ENCODE measurements at regions not wholly inside any gene's neighbourhood (a gene's known extent, or its start where the extent isn't known, plus 50 kb on each side); places are given as distances from the start of the nearest gene placed in this dataset.

GRCh38 chr3:31254483-31254882 is 278.2 kb upstream of the STT3B start:
- Histone ChIP-seq H2AFZ (ENCODE audit: low read length) (no peak overlapping the region), H2BK12ac (ENCODE audit: insufficient read length, low read depth, low read length) (no peak overlapping the region), H3K4me2 (ENCODE audit: insufficient read depth, insufficient read length, low read length) (no peak overlapping the region), H2BK15ac (ENCODE audit: low read depth, low read length) (no peak overlapping the region), H3K27ac (ENCODE audit: insufficient read length, low read depth, low read length) (no peak overlapping the region), H3K79me2 (ENCODE audit: insufficient read depth, low read length) (no peaks in the 10 kb centered on the region), H4K20me1 (ENCODE audit: control insufficient read depth, insufficient read depth, insufficient read length) (no peaks in the 10 kb centered on the region), H3T11ph (ENCODE audit: low read length) (no peak overlapping the region), H2AK5ac (ENCODE audit: insufficient read length, low read length) (no peak overlapping the region), H3K56ac (ENCODE audit: insufficient read length, low read depth, low read length) (no peak overlapping the region), H3K4ac (ENCODE audit: low read depth, low read length) (no peak overlapping the region), H2BK20ac (ENCODE audit: low read depth, low read length, poor library complexity, severe bottlenecking) (no peak overlapping the region), H4K91ac (ENCODE audit: insufficient read length, low read depth, low read length) (no peak overlapping the region), H3K27me3 (ENCODE audit: insufficient read depth, low read length) (no peaks in the 10 kb centered on the region), H3K18ac (ENCODE audit: insufficient read length, low read depth, low read length) (no peak overlapping the region), H2BK120ac (ENCODE audit: low read depth, low read length, poor library complexity, severe bottlenecking) (no peak overlapping the region), H2BK5ac (ENCODE audit: insufficient read length, low read length) (no peak overlapping the region), H3K23ac (ENCODE audit: insufficient read length, low read depth, low read length) (no peak overlapping the region), H4K5ac (ENCODE audit: insufficient read length, low read depth, low read length) (no peak overlapping the region), H4K8ac (replicated peaks; ENCODE audit: insufficient read length, low read depth, low read length) (no peak overlapping the region), H3K79me1 (ENCODE audit: insufficient read depth, low read depth, low read length, poor library complexity, severe bottlenecking) (no peaks in the 10 kb centered on the region), H3K4me1 (ENCODE audit: insufficient read depth, low read length) (no peaks in the 10 kb centered on the region), H3K14ac (ENCODE audit: insufficient read depth, low read length) (no peak overlapping the region), H3K9ac (ENCODE audit: extremely low read depth, insufficient read length, low read length) (no peak overlapping the region), H3K23me2 (ENCODE audit: insufficient read length, low read depth, low read length, poor library complexity, severe bottlenecking) (no peaks in the 10 kb centered on the region), H3K9me3 (ENCODE audit: control insufficient read depth, low read depth, low read length) (no peaks in the 10 kb centered on the region)
- DNase-seq, result no peak
- TF ChIP-seq CTCF (conservative IDR thresholded peaks at IDR 0.05), result no peak
- H3K36me3 Mint-ChIP-seq (ENCODE audit: insufficient read depth in 1 of 3, low read depth in 3 of 3), result no peaks in the 10 kb centered on the region
- H3K27me3 Mint-ChIP-seq (ENCODE audit: low read depth), result no peaks in the 10 kb centered on the region
- no peak overlapping the region for H3K4me3 Mint-ChIP-seq
- H3K4me1 Mint-ChIP-seq, result peaks cover 2 to 6% of the 10 kb centered on the region in 2 experiments; a peak in 1 of 4 replicates
- H3K9me3 Mint-ChIP-seq, result peaks cover 0 to 4% of the 10 kb centered on the region in 2 experiments; a peak in 1 of 5 replicates
- no CpG with 5 or more reads among the region's 3 CpGs for WGBS (ENCODE audit: extremely low coverage, insufficient read length, low lambda C conversion rate)
- no peak overlapping the region for H3K27ac Mint-ChIP-seq
